Mesendoderm (in vitro differentiated cells): ENCODE measurements at regions not wholly inside any gene's neighbourhood (a gene's known extent, or its start where the extent isn't known, plus 50 kb on each side); places are given as distances from the start of the nearest gene placed in this dataset.
A peak's percentile ranks its signal among the peaks of the same experiment; 100 is the strongest.

Experiments
- DNase-seq: peaks from one replicate; pipeline ENCODE4 v3.0.0; 2013
- H2AK5ac ChIP-seq: 2 replicates; pipeline ENCODE4 v1.6.1; 2013; ENCODE audit warnings: low read length, inconsistent platforms
- H2BK120ac ChIP-seq: 2 replicates; pipeline ENCODE4 v1.6.1; 2013; ENCODE audit warnings: low read depth, mild to moderate bottlenecking, low read length, moderate library complexity, mixed read lengths
- H2BK15ac ChIP-seq: replicated peaks from 2 replicates; pipeline ENCODE4 v1.6.1; 2013; ENCODE audit warnings: low read depth, mild to moderate bottlenecking, moderate library complexity
- H2BK5ac ChIP-seq: 2 replicates; pipeline ENCODE4 v1.6.1; 2013; ENCODE audit warnings: low read length, inconsistent platforms
- H3K18ac ChIP-seq: 2 replicates; pipeline ENCODE4 v1.6.1; 2013; ENCODE audit warnings: mild to moderate bottlenecking, low read length, mixed read lengths
- H3K23ac ChIP-seq: one replicate; pipeline ENCODE4 v1.6.1; 2013; ENCODE audit warnings: low read length
- H3K27ac ChIP-seq: 2 replicates; pipeline ENCODE4 v1.5.1; 2013; ENCODE audit warnings: low read depth, mild to moderate bottlenecking, inconsistent platforms, low read length, moderate library complexity
- H3K27me3 ChIP-seq: 2 replicates; pipeline ENCODE4 v1.6.1; 2013; ENCODE audit warnings: low read length, control low read depth, mild to moderate bottlenecking, inconsistent platforms; ENCODE audit not compliant: insufficient read depth, poor library complexity
- H3K36me3 ChIP-seq: 2 replicates; pipeline ENCODE4 v1.6.1; 2013; ENCODE audit warnings: low read length, inconsistent platforms; ENCODE audit not compliant: control insufficient read depth, insufficient read depth
- H3K4ac ChIP-seq: one replicate; pipeline ENCODE4 v1.6.1; 2013; ENCODE audit warnings: low read depth, mild to moderate bottlenecking, low read length, moderate library complexity
- H3K4me1 ChIP-seq: 2 replicates; pipeline ENCODE4 v1.6.1; 2013; ENCODE audit warnings: low read depth, low read length, inconsistent platforms; ENCODE audit not compliant: control insufficient read depth
- H3K4me2 ChIP-seq: 2 replicates; pipeline ENCODE4 v1.6.1; 2013; ENCODE audit warnings: low read length
- H3K4me3 ChIP-seq: 2 replicates; pipeline ENCODE4 v1.5.1; 2013; ENCODE audit warnings: mild to moderate bottlenecking, low read length
- H3K56ac ChIP-seq: one replicate; pipeline ENCODE4 v1.6.1; 2013; ENCODE audit warnings: low read length
- H3K79me1 ChIP-seq: 2 replicates; pipeline ENCODE4 v1.6.1; 2013; ENCODE audit warnings: low read length, inconsistent platforms
- H3K79me2 ChIP-seq: 2 replicates; pipeline ENCODE4 v1.6.1; 2013; ENCODE audit warnings: mild to moderate bottlenecking, low read length; ENCODE audit not compliant: control insufficient read depth, insufficient read depth
- H3K9ac ChIP-seq: 2 replicates; pipeline ENCODE4 v1.6.1; 2013; ENCODE audit warnings: low read length, inconsistent platforms
- H4K5ac ChIP-seq: one replicate; pipeline ENCODE4 v1.6.1; 2013; ENCODE audit warnings: low read length
- H4K8ac ChIP-seq: one replicate; pipeline ENCODE4 v1.6.1; 2013; ENCODE audit warnings: low read depth, mild to moderate bottlenecking, control low read depth, low read length, moderate library complexity
- WGBS: extraction: QIAGEN DNeasy Blood & Tissue Kit; methylation state at CpG from one replicate; pipeline ENCODE4 v1.1.7; 2013; ENCODE audit warnings: low lambda C conversion rate, missing lambda C conversion rate; ENCODE audit not compliant: insufficient coverage; ENCODE audit errors: extremely low coverage; 5-methylcytosine and 5-hydroxymethylcytosine counted together

DNA sequence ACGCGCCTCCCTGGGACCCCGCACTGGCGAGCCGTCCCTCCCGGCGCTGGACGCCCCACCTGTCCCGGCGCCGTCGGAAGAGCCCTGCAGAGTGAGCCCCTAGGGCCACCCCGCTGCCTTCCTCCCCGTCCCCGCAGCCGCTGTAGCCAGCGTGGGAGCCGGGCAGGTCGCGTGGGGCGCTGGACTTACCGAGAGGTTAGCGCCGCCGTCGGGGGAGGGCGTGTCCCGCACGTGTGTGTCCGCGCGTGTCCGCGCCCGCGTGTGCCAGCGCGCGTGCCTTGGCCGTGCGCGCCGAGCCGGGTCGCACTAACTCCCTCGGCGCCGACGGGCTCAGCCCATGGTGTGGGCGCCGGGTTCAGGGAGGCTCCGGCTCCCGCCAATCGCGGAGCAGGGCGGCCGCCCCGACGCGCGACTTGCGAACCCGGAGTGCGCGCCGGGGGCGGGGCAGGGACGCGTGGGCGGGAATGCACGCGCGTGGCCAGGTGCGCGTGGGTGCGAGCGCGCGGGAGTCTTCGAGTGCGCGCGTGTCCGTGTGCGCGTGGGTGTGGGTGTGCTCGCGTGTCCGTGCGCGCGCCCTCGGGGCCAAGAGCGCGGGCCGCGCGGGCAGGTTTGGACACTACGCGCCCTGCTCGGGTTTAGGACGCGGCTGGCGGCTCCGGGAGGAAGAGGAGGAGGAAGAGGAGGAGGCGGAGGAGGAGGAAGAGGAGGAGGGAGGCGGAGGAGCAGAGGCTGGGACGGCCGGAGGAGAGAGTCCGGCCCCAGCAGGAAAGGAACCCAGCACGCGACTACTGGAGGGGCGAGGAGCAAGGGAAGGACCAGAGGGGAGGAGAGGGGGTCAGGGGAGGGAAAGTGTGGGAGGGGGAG is 145.2 kb upstream of the ETS2 start:
- no peaks in the 10 kb centered on the region for H3K4me1 ChIP-seq
- no CpG with 5 or more reads among the region's 113 CpGs for WGBS
- H3K4me3 ChIP-seq = peak overlapping the region; percentile 11

DNA sequence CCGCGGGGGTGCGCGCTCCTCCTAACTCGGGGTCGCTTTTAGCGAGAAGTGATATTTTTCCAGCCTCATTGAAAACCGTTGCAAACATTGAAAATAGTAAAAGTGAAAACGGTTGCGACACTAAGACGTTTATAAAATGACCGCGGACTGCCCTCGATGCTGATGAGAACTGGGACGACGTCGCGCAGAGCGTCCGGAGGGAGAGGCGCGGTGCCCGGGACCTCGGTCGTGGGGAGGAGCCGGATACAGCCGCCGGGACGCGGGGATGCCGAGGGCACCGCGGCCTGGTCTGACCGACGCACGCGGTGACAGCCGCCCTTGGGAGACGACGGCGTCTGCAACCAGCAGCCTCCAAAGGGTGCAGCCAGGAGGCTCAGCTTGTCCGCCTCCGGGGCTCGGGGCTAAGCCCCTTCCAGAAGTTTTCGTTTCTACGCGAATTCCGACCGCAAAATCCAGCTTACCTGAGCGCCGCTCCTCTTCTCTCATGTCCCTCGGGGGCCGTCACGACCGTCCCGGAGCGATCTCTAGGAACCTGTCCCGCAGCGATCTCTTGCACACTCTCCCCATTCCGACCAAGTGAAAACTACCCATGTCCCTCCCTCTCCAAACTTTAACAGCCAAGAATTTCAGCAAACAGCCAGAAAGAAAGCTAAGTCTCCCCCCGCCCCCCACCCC is 144.4 kb upstream of the ETS2 start:
- no peaks in the 10 kb centered on the region for H3K36me3 ChIP-seq
- no peak overlapping the region for H2AK5ac ChIP-seq
- no peak overlapping the region for H4K8ac ChIP-seq
- H3K4me3 ChIP-seq = peak overlapping the region; percentile 11
- peak overlapping the region; percentile 53 for H3K4me2 ChIP-seq
- H3K18ac ChIP-seq = no peak overlapping the region
- no peak overlapping the region for H2BK120ac ChIP-seq
- H4K5ac ChIP-seq = no peak overlapping the region
- no peaks in the 10 kb centered on the region for H3K79me2 ChIP-seq
- no peak overlapping the region for H3K23ac ChIP-seq
- H3K27ac ChIP-seq = no peak overlapping the region
- peak overlapping the region; percentile 30 for H3K56ac ChIP-seq
- DNase-seq = peak; percentile 47
- peak overlapping the region; percentile 22 for H3K9ac ChIP-seq
- no peak overlapping the region for H3K4ac ChIP-seq
- peaks cover 11% of the 10 kb centered on the region for H3K27me3 ChIP-seq
- H3K4me1 ChIP-seq = no peaks in the 10 kb centered on the region
- no CpG with 5 or more reads among the region's 61 CpGs for WGBS
- H3K79me1 ChIP-seq = no peaks in the 10 kb centered on the region
- H2BK15ac ChIP-seq = no peak overlapping the region
- H2BK5ac ChIP-seq = no peak overlapping the region

More for the DNA sequence above, 145.2 kb upstream of the ETS2 start:
- no peak overlapping the region for H3K23ac ChIP-seq
- no peak overlapping the region for H4K8ac ChIP-seq
- H4K5ac ChIP-seq = no peak overlapping the region
- DNase-seq = peak; percentile 38
- no peak overlapping the region for H2BK120ac ChIP-seq
- no peak overlapping the region for H2BK15ac ChIP-seq
- peak overlapping the region; percentile 22 for H3K9ac ChIP-seq
- H2AK5ac ChIP-seq = no peak overlapping the region
- H3K79me2 ChIP-seq = no peaks in the 10 kb centered on the region
- H3K79me1 ChIP-seq = no peaks in the 10 kb centered on the region
- peak overlapping the region; percentile 83 for H3K56ac ChIP-seq
- H3K27ac ChIP-seq = no peak overlapping the region
- no peaks in the 10 kb centered on the region for H3K36me3 ChIP-seq
- H2BK5ac ChIP-seq = no peak overlapping the region
- no peak overlapping the region for H3K4ac ChIP-seq
- H3K4me2 ChIP-seq = peak overlapping the region; percentile 53
- no peak overlapping the region for H3K18ac ChIP-seq
- H3K27me3 ChIP-seq = peaks cover 11% of the 10 kb centered on the region

DNA sequence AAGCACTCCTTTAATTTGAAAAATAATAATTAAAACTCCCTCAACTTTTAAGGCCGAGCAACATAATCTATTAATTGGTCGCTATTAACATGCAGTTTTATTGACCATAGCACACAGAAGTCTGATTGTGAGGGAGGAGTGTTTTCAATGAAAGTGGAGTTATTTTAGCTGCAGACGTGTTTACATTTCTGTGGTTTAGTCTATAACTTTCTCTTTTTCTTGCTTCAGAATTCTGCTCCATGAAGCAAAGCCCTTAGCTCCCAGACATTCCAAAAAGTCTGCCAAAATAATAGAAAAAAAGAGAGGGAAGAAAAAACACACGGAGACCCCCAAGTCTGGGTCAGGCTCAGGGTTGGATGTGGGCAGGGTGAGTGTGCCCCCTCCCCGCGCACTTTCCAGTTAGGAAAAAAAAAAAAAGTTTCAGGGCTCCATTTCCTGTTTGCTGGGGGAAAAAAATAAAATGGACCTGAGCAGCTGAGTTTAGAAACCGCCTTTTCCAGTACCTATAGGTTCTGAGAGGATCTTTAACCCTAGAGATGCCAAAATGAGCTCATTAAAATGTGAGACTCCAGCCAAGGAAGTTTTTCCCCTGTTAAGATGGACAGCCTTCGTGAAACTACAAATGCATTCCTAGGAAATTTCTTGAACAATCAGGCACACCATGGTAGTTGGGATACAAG is 143.7 kb upstream of the ETS2 start:
- Histone ChIP-seq H3K27me3 (peaks cover 11% of the 10 kb centered on the region), H4K8ac (no peak overlapping the region), H3K4me3 (no peak overlapping the region), H3K56ac (no peak overlapping the region), H3K27ac (no peak overlapping the region), H3K36me3 (no peaks in the 10 kb centered on the region), H2BK5ac (no peak overlapping the region), H2BK15ac (no peak overlapping the region), H3K4ac (no peak overlapping the region), H2AK5ac (no peak overlapping the region), H4K5ac (no peak overlapping the region), H3K79me2 (no peaks in the 10 kb centered on the region), H3K4me1 (no peaks in the 10 kb centered on the region), H3K23ac (no peak overlapping the region), H3K4me2 (no peak overlapping the region), H3K18ac (no peak overlapping the region), H3K9ac (no peak overlapping the region), H2BK120ac (no peak overlapping the region), H3K79me1 (no peaks in the 10 kb centered on the region)
- DNase-seq = peak; percentile 10
- WGBS = no CpG with 5 or more reads among the region's 8 CpGs

- no peak overlapping the region for H4K8ac ChIP-seq
- no peak overlapping the region for H4K5ac ChIP-seq
- no peak overlapping the region for H2BK5ac ChIP-seq
- H2BK120ac ChIP-seq = no peak overlapping the region
- H3K4ac ChIP-seq = no peak overlapping the region
- no peaks in the 10 kb centered on the region for H3K79me1 ChIP-seq
- H3K4me3 ChIP-seq = no peak overlapping the region
- no peak overlapping the region for H2BK15ac ChIP-seq
- H3K27me3 ChIP-seq = peaks cover 11% of the 10 kb centered on the region
- H3K79me2 ChIP-seq = no peaks in the 10 kb centered on the region
- H3K23ac ChIP-seq = no peak overlapping the region
- no peak overlapping the region for H3K18ac ChIP-seq
- H3K9ac ChIP-seq = no peak overlapping the region
- no peak overlapping the region for H3K4me2 ChIP-seq
- no peaks in the 10 kb centered on the region for H3K4me1 ChIP-seq
- no CpG with 5 or more reads among the region's 5 CpGs for WGBS
- H3K56ac ChIP-seq = no peak overlapping the region
- no peak for DNase-seq
- no peak overlapping the region for H2AK5ac ChIP-seq
- no peaks in the 10 kb centered on the region for H3K36me3 ChIP-seq
- no peak overlapping the region for H3K27ac ChIP-seq
Observed at GRCh38 chr21:38663282-38663681, 142.4 kb upstream of the ETS2 start.

- H4K5ac ChIP-seq = no peak overlapping the region
- no peak overlapping the region for H3K23ac ChIP-seq
- WGBS = no CpG with 5 or more reads among the region's 4 CpGs
- H2BK5ac ChIP-seq = no peak overlapping the region
- peak; percentile 7 for DNase-seq
- no peak overlapping the region for H2AK5ac ChIP-seq
- no peak overlapping the region for H2BK15ac ChIP-seq
- H3K4ac ChIP-seq = no peak overlapping the region
- H3K79me1 ChIP-seq = no peaks in the 10 kb centered on the region
- H3K4me1 ChIP-seq = no peaks in the 10 kb centered on the region
- H3K4me3 ChIP-seq = no peak overlapping the region
- H3K27me3 ChIP-seq = peaks cover 9% of the 10 kb centered on the region
- no peaks in the 10 kb centered on the region for H3K79me2 ChIP-seq
- H3K4me2 ChIP-seq = no peak overlapping the region
- H3K56ac ChIP-seq = no peak overlapping the region
- H3K18ac ChIP-seq = no peak overlapping the region
- no peak overlapping the region for H4K8ac ChIP-seq
- no peak overlapping the region for H2BK120ac ChIP-seq
- H3K36me3 ChIP-seq = no peaks in the 10 kb centered on the region
- H3K9ac ChIP-seq = no peak overlapping the region
- H3K27ac ChIP-seq = no peak overlapping the region
Observed at GRCh38 chr21:38664315-38664714, 141.4 kb upstream of the ETS2 start.
